ENCODE measurements at regions not wholly inside any gene's neighbourhood (a gene's known extent, or its start where the extent isn't known, plus 50 kb on each side); places are given as distances from the start of the nearest gene placed in this dataset.

DNA sequence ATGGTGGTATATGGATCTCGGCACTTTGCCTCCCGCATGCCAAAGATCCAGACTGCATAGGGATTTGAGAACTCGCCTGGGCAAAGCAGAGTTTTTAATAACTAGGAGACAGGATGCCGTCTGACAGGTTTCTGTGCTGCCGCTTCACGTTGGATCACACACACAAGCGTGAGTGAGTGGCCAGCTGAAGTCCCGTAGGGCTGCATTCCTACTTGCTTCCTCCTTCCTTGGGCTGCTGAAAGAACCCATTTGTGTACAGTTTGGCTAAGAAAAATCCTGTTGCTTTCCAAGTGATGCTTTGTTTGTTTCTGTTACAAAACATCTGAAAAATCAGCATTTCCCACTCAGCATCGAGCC is 604.3 kb upstream of the CFAP20DC start:
- TF ChIP-seq GATA2 (IDR thresholded peaks at IDR 0.05; ENCODE audit: low read depth, low read length) (no peak), GATA3 (IDR thresholded peaks at IDR 0.05; ENCODE audit: low read depth, low read length) (no peak)

Measured in SH-SY5Y (cell line).